ENCODE measurements at regions not wholly inside any gene's neighbourhood (a gene's known extent, or its start where the extent isn't known, plus 50 kb on each side); places are given as distances from the start of the nearest gene placed in this dataset.

- Histone ChIP-seq H3K9ac (ENCODE audit: low read depth, low read length) (no peak overlapping the region), H3K4me1 (ENCODE audit: insufficient read depth, low read length) (no peaks in the 10 kb centered on the region), H3K9me3 (ENCODE audit: insufficient read depth, low read length, severe bottlenecking) (no peaks in the 10 kb centered on the region), H3K27ac (ENCODE audit: low read length) (no peak overlapping the region), H3K79me2 (ENCODE audit: insufficient read depth, low read length) (no peaks in the 10 kb centered on the region), H2AFZ (ENCODE audit: low read depth, low read length) (no peak overlapping the region), H3K4me3 (ENCODE audit: low read depth in 1 of 2, low read length in 2 of 2) (no peak overlapping the region), H3K36me3 (ENCODE audit: insufficient read depth, low read length) (no peaks in the 10 kb centered on the region), H3K27me3 (ENCODE audit: insufficient read depth, low read length, poor library complexity) (no peaks in the 10 kb centered on the region), H4K20me1 (ENCODE audit: insufficient read depth, low read length) (no peaks in the 10 kb centered on the region), H3K4me2 (ENCODE audit: insufficient read depth, low read length) (no peak overlapping the region)
- no peak for DNase-seq
- ATAC-seq (ENCODE audit: insufficient read depth, low read depth): no peak
- TF ChIP-seq EZH2 (IDR thresholded peaks at IDR 0.05; ENCODE audit: borderline replicate concordance, low read depth, low read length, severe bottlenecking): no peak
- TF ChIP-seq, protein P1, sequence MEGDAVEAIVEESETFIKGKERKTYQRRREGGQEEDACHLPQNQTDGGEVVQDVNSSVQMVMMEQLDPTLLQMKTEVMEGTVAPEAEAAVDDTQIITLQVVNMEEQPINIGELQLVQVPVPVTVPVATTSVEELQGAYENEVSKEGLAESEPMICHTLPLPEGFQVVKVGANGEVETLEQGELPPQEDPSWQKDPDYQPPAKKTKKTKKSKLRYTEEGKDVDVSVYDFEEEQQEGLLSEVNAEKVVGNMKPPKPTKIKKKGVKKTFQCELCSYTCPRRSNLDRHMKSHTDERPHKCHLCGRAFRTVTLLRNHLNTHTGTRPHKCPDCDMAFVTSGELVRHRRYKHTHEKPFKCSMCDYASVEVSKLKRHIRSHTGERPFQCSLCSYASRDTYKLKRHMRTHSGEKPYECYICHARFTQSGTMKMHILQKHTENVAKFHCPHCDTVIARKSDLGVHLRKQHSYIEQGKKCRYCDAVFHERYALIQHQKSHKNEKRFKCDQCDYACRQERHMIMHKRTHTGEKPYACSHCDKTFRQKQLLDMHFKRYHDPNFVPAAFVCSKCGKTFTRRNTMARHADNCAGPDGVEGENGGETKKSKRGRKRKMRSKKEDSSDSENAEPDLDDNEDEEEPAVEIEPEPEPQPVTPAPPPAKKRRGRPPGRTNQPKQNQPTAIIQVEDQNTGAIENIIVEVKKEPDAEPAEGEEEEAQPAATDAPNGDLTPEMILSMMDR (IDR thresholded peaks at IDR 0.05; ENCODE audit: borderline replicate concordance, extremely low read depth, low read length, poor library complexity, severe bottlenecking): no peak
Measured at GRCh38 chr6:128740951-128741350, 142.0 kb upstream of the LAMA2 start.

GRCh38 chr6:128739112-128739511 lies 143.8 kb upstream of the LAMA2 start:
- H3K27ac ChIP-seq (ENCODE audit: low read length): no peak overlapping the region
- no peak overlapping the region for H2AFZ ChIP-seq (ENCODE audit: low read depth, low read length)
- no peaks in the 10 kb centered on the region for H4K20me1 ChIP-seq (ENCODE audit: insufficient read depth, low read length)
- no peaks in the 10 kb centered on the region for H3K36me3 ChIP-seq (ENCODE audit: insufficient read depth, low read length)
- H3K27me3 ChIP-seq (ENCODE audit: insufficient read depth, low read length, poor library complexity): no peaks in the 10 kb centered on the region
- H3K9me3 ChIP-seq (ENCODE audit: insufficient read depth, low read length, severe bottlenecking): no peaks in the 10 kb centered on the region
- H3K4me1 ChIP-seq (ENCODE audit: insufficient read depth, low read length): no peaks in the 10 kb centered on the region
- H3K4me2 ChIP-seq (ENCODE audit: insufficient read depth, low read length): no peak overlapping the region
- H3K4me3 ChIP-seq (ENCODE audit: low read depth in 1 of 2, low read length in 2 of 2): no peak overlapping the region
- no peak for TF ChIP-seq EZH2 (IDR thresholded peaks at IDR 0.05; ENCODE audit: borderline replicate concordance, low read depth, low read length, severe bottlenecking)
- TF ChIP-seq, protein P1 (IDR thresholded peaks at IDR 0.05; ENCODE audit: borderline replicate concordance, extremely low read depth, low read length, poor library complexity, severe bottlenecking): no peak
- DNase-seq: no peak
- no peak for ATAC-seq (ENCODE audit: insufficient read depth, low read depth)
- no peaks in the 10 kb centered on the region for H3K79me2 ChIP-seq (ENCODE audit: insufficient read depth, low read length)
- no peak overlapping the region for H3K9ac ChIP-seq (ENCODE audit: low read depth, low read length)

DNA sequence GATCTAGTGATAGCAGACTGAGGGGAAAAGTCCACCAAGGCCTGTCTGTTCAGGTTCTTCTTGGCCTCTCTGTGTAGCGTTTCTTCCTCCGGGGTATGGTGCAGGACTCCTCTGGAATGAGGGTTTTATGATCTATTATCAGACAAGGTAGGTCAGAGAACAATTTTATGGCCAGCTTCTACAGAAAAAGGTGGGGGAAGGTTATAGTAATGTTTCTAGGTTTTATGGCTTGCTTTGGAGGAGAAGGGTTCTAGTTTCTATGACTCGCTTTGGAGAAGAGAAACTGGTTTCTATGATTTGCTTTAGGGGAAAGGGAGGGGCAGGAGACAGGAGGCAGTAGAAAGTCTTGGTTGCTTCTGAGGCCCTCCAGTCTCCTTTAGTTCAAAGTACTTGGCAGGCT lies 144.8 kb upstream of the LAMA2 start:
- TF ChIP-seq, protein P1 (IDR thresholded peaks at IDR 0.05; ENCODE audit: borderline replicate concordance, extremely low read depth, low read length, poor library complexity, severe bottlenecking): no peak
- no peak for TF ChIP-seq EZH2 (IDR thresholded peaks at IDR 0.05; ENCODE audit: borderline replicate concordance, low read depth, low read length, severe bottlenecking)
- Histone ChIP-seq H3K9me3 (ENCODE audit: insufficient read depth, low read length, severe bottlenecking) (no peaks in the 10 kb centered on the region), H3K36me3 (ENCODE audit: insufficient read depth, low read length) (no peaks in the 10 kb centered on the region), H2AFZ (ENCODE audit: low read depth, low read length) (no peak overlapping the region), H3K9ac (ENCODE audit: low read depth, low read length) (no peak overlapping the region), H3K27me3 (ENCODE audit: insufficient read depth, low read length, poor library complexity) (no peaks in the 10 kb centered on the region), H3K27ac (ENCODE audit: low read length) (no peak overlapping the region), H4K20me1 (ENCODE audit: insufficient read depth, low read length) (no peaks in the 10 kb centered on the region), H3K4me1 (ENCODE audit: insufficient read depth, low read length) (no peaks in the 10 kb centered on the region), H3K4me3 (ENCODE audit: low read depth in 1 of 2, low read length in 2 of 2) (no peak overlapping the region), H3K4me2 (ENCODE audit: insufficient read depth, low read length) (no peak overlapping the region), H3K79me2 (ENCODE audit: insufficient read depth, low read length) (no peaks in the 10 kb centered on the region)
- ATAC-seq (ENCODE audit: insufficient read depth, low read depth): no peak
- DNase-seq: no peak

- TF ChIP-seq, protein P1 (IDR thresholded peaks at IDR 0.05; ENCODE audit: borderline replicate concordance, extremely low read depth, low read length, poor library complexity, severe bottlenecking): no peak
- TF ChIP-seq EZH2 (IDR thresholded peaks at IDR 0.05; ENCODE audit: borderline replicate concordance, low read depth, low read length, severe bottlenecking): no peak
- no peak overlapping the region for H3K4me3 ChIP-seq (ENCODE audit: low read depth in 1 of 2, low read length in 2 of 2)
- no peaks in the 10 kb centered on the region for H3K36me3 ChIP-seq (ENCODE audit: insufficient read depth, low read length)
- no peaks in the 10 kb centered on the region for H3K9me3 ChIP-seq (ENCODE audit: insufficient read depth, low read length, severe bottlenecking)
- no peaks in the 10 kb centered on the region for H3K79me2 ChIP-seq (ENCODE audit: insufficient read depth, low read length)
- H4K20me1 ChIP-seq (ENCODE audit: insufficient read depth, low read length): no peaks in the 10 kb centered on the region
- ATAC-seq (ENCODE audit: insufficient read depth, low read depth) (no peak), DNase-seq (no peak)
- no peak overlapping the region for H3K4me2 ChIP-seq (ENCODE audit: insufficient read depth, low read length)
- H3K9ac ChIP-seq (ENCODE audit: low read depth, low read length): no peak overlapping the region
- H3K27me3 ChIP-seq (ENCODE audit: insufficient read depth, low read length, poor library complexity): no peaks in the 10 kb centered on the region
- no peak overlapping the region for H3K27ac ChIP-seq (ENCODE audit: low read length)
- H3K4me1 ChIP-seq (ENCODE audit: insufficient read depth, low read length): no peaks in the 10 kb centered on the region
- no peak overlapping the region for H2AFZ ChIP-seq (ENCODE audit: low read depth, low read length)
Measured at GRCh38 chr6:128736780-128737179, 146.2 kb upstream of the LAMA2 start.
